WTC11 (cell line): ENCODE measurements at regions not wholly inside any gene's neighbourhood (a gene's known extent, or its start where the extent isn't known, plus 50 kb on each side); places are given as distances from the start of the nearest gene placed in this dataset.

Experiments
- ELF4 ChIP-seq: sonication (generic); formaldehyde crosslinking; IDR thresholded peaks from 2 replicates; pipeline ENCODE4 v1.8.1; 2022; ENCODE audit warnings: low read depth, mild to moderate bottlenecking, moderate library complexity, missing genetic modification reagents
- FOXP1 ChIP-seq: sonication (generic); formaldehyde crosslinking; IDR thresholded peaks from 2 replicates; pipeline ENCODE4 v1.8.0; 2022; ENCODE audit warnings: missing genetic modification reagents, mild to moderate bottlenecking, moderate library complexity, borderline replicate concordance
- GABPB1 ChIP-seq: sonication (generic); formaldehyde crosslinking; IDR thresholded peaks from 2 replicates; pipeline ENCODE4 v1.8.1; 2023; ENCODE audit warnings: mild to moderate bottlenecking, missing genetic modification reagents
- TF ChIP-seq, protein P1 (sequence below): sonication (generic); formaldehyde crosslinking; IDR thresholded peaks from 2 replicates; pipeline ENCODE4 v1.8.1; 2023; ENCODE audit warnings: mild to moderate bottlenecking, missing genetic modification reagents, moderate library complexity
- TF ChIP-seq, protein P2 (sequence below): fragments of 200-600 bp; IDR thresholded peaks from 2 replicates; pipeline ENCODE4 v1.8.0; 2022; ENCODE audit warnings: antibody characterized with exemption

GRCh38 chr4:180710628-180711337, 1532.4 kb upstream of the TENM3 start:
- TF ChIP-seq, protein P1, sequence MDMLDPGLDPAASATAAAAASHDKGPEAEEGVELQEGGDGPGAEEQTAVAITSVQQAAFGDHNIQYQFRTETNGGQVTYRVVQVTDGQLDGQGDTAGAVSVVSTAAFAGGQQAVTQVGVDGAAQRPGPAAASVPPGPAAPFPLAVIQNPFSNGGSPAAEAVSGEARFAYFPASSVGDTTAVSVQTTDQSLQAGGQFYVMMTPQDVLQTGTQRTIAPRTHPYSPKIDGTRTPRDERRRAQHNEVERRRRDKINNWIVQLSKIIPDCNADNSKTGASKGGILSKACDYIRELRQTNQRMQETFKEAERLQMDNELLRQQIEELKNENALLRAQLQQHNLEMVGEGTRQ (CRISPR knock-in tag): no peak
- TF ChIP-seq GABPB1 (CRISPR knock-in tag) (no peak), FOXP1 (no peak), ELF4 (CRISPR knock-in tag) (no peak)
- TF ChIP-seq, protein P2, sequence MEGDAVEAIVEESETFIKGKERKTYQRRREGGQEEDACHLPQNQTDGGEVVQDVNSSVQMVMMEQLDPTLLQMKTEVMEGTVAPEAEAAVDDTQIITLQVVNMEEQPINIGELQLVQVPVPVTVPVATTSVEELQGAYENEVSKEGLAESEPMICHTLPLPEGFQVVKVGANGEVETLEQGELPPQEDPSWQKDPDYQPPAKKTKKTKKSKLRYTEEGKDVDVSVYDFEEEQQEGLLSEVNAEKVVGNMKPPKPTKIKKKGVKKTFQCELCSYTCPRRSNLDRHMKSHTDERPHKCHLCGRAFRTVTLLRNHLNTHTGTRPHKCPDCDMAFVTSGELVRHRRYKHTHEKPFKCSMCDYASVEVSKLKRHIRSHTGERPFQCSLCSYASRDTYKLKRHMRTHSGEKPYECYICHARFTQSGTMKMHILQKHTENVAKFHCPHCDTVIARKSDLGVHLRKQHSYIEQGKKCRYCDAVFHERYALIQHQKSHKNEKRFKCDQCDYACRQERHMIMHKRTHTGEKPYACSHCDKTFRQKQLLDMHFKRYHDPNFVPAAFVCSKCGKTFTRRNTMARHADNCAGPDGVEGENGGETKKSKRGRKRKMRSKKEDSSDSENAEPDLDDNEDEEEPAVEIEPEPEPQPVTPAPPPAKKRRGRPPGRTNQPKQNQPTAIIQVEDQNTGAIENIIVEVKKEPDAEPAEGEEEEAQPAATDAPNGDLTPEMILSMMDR: no peak
